ENCODE measurements at regions not wholly inside any gene's neighbourhood (a gene's known extent, or its start where the extent isn't known, plus 50 kb on each side); places are given as distances from the start of the nearest gene placed in this dataset.

DNA sequence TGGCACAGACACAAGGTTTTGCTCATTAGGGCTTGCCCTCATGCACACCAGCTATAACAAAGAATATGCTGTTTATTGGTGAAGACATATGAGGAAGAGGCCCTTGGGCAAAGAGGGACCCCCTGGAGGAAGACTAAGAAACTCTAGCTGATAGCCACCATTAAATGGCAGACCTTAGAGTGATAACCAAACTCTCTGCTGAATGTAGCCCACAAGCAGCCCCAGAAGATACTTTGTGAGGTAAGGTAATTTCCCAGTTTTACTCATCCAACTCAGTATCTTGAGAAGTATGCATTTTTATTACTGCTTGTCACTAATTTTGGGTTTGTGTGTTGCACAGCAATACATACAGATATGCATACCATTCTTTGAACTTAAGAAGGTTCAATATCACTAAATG, 563.3 kb downstream of the DOK5 start:
- no peak for DNase-seq (ENCODE audit: extremely low spot score)
- intact Hi-C loops (cut with DNase I) = no loop called here
- Histone ChIP-seq H3K4me1 (no peaks in the 10 kb centered on the region), H3K27ac (replicated peaks in 1 of 4) (no peak overlapping the region), H3K27me3 (no peaks in the 10 kb centered on the region), H3K4me3 (no peak overlapping the region), H3K9me3 (peaks cover 0 to 4% (median 0%) of the 10 kb centered on the region in 4 donors), H3K36me3 (no peaks in the 10 kb centered on the region)
- TF ChIP-seq, protein P1, sequence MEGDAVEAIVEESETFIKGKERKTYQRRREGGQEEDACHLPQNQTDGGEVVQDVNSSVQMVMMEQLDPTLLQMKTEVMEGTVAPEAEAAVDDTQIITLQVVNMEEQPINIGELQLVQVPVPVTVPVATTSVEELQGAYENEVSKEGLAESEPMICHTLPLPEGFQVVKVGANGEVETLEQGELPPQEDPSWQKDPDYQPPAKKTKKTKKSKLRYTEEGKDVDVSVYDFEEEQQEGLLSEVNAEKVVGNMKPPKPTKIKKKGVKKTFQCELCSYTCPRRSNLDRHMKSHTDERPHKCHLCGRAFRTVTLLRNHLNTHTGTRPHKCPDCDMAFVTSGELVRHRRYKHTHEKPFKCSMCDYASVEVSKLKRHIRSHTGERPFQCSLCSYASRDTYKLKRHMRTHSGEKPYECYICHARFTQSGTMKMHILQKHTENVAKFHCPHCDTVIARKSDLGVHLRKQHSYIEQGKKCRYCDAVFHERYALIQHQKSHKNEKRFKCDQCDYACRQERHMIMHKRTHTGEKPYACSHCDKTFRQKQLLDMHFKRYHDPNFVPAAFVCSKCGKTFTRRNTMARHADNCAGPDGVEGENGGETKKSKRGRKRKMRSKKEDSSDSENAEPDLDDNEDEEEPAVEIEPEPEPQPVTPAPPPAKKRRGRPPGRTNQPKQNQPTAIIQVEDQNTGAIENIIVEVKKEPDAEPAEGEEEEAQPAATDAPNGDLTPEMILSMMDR (IDR thresholded peaks at IDR 0.05) = no peak
- TF ChIP-seq POLR2A (IDR thresholded peaks at IDR 0.05; ENCODE audit: low read depth) (no peak), EP300 (IDR thresholded peaks at IDR 0.05) (no peak)

DNA sequence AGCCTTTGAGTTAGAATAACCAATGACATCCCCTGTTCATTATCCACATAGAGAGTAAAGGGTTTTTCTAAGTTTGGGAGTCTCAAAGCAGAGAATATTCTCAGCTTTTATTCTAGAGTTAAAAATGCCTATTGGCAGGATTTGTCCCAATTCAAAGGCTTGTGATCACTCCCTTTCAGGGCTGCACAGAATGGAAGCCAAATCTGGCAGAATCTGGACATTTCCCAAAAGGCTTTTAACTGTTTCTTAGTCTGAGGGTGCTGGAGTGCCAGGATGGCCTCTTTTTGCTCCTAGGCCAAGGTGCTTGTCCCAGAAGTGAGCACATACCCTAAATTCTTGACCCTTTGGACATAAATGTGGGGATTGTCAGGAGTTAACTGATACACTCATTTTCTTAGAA, 556.6 kb downstream of the DOK5 start:
- Histone ChIP-seq H3K9me3 (no peaks in the 10 kb centered on the region), H3K4me3 (no peak overlapping the region), H3K27me3 (no peaks in the 10 kb centered on the region), H3K36me3 (no peaks in the 10 kb centered on the region), H3K4me1 (no peaks in the 10 kb centered on the region), H3K27ac (replicated peaks in 1 of 4) (no peak overlapping the region)
- intact Hi-C loops (cut with DNase I) = no loop called here
- no peak for TF ChIP-seq EP300 (IDR thresholded peaks at IDR 0.05)
- TF ChIP-seq, protein P1 (IDR thresholded peaks at IDR 0.05) = no peak
- no peak for TF ChIP-seq POLR2AphosphoS5 (IDR thresholded peaks at IDR 0.05)
- TF ChIP-seq POLR2A (IDR thresholded peaks at IDR 0.05; ENCODE audit: low read depth) = no peak
- DNase-seq (ENCODE audit: extremely low spot score) = no peak

DNA sequence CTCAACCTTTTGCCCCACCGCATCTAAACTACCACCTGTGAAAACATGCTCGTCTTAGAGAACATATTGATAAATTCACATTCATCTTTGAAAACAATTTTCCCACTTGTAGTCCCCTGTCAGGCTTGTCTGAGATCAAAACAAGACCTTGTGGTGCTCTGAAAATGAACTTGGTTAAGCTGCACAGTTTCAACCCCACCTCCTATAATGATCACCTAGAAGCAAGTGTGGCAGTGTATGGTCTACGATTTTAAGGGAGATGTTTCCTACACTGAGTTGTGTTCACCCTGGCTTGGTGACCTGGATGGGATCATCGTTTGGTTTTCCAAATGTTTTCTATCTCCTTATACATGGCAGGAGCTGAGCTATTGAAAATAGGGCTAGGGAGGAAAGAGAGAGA, 539.4 kb downstream of the DOK5 start:
- Histone ChIP-seq H3K4me1 (no peaks in the 10 kb centered on the region), H3K4me3 (no peak overlapping the region), H3K27ac (replicated peaks in 1 of 4) (no peak overlapping the region), H3K36me3 (no peaks in the 10 kb centered on the region), H3K27me3 (no peaks in the 10 kb centered on the region), H3K9me3 (no peaks in the 10 kb centered on the region)
- DNase-seq (ENCODE audit: extremely low spot score) = no peak
- intact Hi-C loops (cut with DNase I) = no loop called here
- TF ChIP-seq EP300 (IDR thresholded peaks at IDR 0.05) (no peak), POLR2A (IDR thresholded peaks at IDR 0.05; ENCODE audit: low read depth) (no peak), POLR2AphosphoS5 (IDR thresholded peaks at IDR 0.05) (no peak)
- TF ChIP-seq, protein P1 (IDR thresholded peaks at IDR 0.05) = no peak
- WGBS = 60% methylated on average over 4 of the region's 4 CpGs

DNA sequence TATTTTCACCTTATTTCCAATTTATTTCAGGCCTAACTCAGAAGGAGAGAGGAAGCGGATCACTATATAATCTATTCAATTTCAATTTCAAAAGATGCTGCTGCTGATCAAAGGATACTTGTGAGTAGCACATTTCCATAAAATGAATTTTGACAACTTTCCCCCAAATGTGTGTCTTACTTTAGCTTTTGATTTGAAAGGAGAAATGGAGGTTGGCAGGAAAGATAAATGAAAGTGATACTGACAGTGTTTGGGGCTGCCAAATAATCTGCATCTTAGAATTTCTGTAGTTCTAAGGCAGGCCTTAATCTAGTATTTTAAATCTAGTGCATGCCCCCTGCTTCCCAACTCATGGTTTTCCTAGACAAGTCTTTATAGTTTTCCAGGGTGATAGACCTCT, 535.4 kb downstream of the DOK5 start:
- Histone ChIP-seq H3K36me3 (no peaks in the 10 kb centered on the region), H3K4me3 (no peak overlapping the region), H3K9me3 (no peaks in the 10 kb centered on the region), H3K27ac (replicated peaks in 1 of 4) (no peak overlapping the region), H3K27me3 (no peaks in the 10 kb centered on the region), H3K4me1 (no peaks in the 10 kb centered on the region)
- DNase-seq (ENCODE audit: extremely low spot score) = no peak
- WGBS = 89% methylated on average over 1 of the region's 1 CpG
- TF ChIP-seq, protein P1 (IDR thresholded peaks at IDR 0.05) = no peak
- intact Hi-C loops (cut with DNase I) = no loop called here

DNA sequence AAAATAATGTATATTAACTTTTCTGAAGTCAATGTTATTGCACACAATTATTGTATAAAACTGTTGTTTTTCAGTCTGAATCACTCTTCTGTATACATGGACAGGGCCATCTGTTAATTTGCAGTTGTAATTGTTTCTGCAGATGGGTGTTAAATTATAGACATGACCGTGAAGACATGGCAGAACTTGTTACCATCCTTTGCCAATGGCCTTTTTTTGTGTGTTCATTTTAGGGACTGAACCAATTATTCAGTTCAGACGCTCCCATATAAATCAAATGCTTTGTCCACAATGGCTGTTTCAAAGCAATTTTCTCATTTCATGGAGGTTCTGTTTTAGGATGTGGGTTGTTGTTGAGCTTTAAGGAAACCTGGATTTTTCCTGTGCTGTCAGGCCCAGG, 533.7 kb downstream of the DOK5 start:
- intact Hi-C loops (cut with DNase I) = no loop called here
- 75% methylated on average over 2 of the region's 2 CpGs for WGBS

More for the DNA sequence above, 533.7 kb downstream of the DOK5 start:
- no peaks in the 10 kb centered on the region for H3K27me3 ChIP-seq
- no peaks in the 10 kb centered on the region for H3K9me3 ChIP-seq
- no peak overlapping the region for H3K4me3 ChIP-seq
- no peak for DNase-seq (ENCODE audit: extremely low spot score)
- no peaks in the 10 kb centered on the region for H3K36me3 ChIP-seq
- no peaks in the 10 kb centered on the region for H3K4me1 ChIP-seq
- H3K27ac ChIP-seq (replicated peaks in 1 of 4) = no peak overlapping the region
- no peak for TF ChIP-seq EP300 (IDR thresholded peaks at IDR 0.05)
- TF ChIP-seq, protein P1 (IDR thresholded peaks at IDR 0.05) = no peak
- no peak for TF ChIP-seq POLR2AphosphoS5 (IDR thresholded peaks at IDR 0.05)
- no peak for TF ChIP-seq POLR2A (IDR thresholded peaks at IDR 0.05; ENCODE audit: low read depth)

Data from esophagus muscularis mucosa (tissue), 4 donors.